Epithelial cell of prostate (primary cell): ENCODE measurements at regions not wholly inside any gene's neighbourhood (a gene's known extent, or its start where the extent isn't known, plus 50 kb on each side); places are given as distances from the start of the nearest gene placed in this dataset.

Source experiments
- DNase-seq: peaks from one replicate; pipeline ENCODE4 v3.0.0-alpha.2; 2011; ENCODE audit warnings: low read depth, low spot score
- H3K27ac ChIP-seq: fragments of 450-650 bp; 2 replicates; pipeline ENCODE4 v1.5.1; 2017; ENCODE audit warnings: mild to moderate bottlenecking

DNA sequence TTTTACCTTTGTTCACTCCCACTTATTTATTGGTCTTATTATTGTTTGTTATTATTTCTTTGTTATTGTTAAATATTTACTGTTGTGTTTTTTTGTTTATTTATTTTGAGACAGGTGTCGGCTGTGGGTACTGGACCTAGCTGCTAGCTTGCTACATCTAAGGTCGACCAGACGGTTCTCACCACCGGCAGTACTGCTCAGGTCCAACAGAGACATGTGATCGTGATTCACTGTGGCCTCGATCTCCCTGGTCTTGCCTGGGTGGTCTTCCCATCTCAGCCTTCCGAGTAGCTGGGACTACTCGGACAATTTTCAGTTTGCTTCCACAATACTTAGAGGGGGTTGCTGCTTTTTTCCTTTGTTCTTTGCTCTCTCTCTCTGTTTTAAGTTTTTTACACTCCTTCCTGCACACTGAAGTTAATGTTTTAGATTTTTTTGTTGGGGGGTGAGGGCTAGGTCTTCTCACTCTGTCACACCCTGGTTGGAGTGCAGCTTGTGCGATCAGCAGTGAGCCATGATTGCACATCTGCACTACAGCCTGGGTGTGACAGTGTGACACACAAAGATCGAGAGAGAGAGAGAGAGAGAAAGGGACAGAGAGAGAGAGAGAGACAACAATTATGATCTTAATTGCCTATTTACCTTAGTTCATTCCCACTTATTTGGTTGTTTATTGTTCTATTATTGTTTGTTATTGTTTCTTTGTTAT is 1432.4 kb downstream of the UQCRFS1 start:
- DNase-seq, result no peak

DNA sequence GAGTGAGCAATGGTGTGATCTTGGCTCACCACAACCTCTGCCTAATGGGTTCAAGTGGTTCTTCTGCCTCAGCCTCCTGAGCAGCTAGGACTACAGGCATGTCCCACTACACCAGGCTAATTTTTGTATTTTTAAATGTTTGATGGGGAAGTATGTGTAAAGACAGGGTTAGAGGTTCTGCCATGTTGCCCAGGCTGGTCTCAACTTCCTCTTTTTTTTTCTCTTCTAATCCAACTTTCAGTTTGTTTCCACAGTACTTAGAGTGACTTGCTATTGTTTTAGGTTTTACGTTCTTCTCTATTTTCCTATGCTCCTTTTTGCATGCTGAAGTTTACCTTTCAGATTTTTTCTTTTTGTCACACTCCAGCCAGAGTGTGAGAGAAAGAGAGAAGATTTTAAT is 1433.0 kb downstream of the UQCRFS1 start:
- H3K27ac ChIP-seq, result no peak overlapping the region
- DNase-seq, result no peak

More for the DNA sequence above, 1432.4 kb downstream of the UQCRFS1 start:
- H3K27ac ChIP-seq, result no peak overlapping the region

DNA sequence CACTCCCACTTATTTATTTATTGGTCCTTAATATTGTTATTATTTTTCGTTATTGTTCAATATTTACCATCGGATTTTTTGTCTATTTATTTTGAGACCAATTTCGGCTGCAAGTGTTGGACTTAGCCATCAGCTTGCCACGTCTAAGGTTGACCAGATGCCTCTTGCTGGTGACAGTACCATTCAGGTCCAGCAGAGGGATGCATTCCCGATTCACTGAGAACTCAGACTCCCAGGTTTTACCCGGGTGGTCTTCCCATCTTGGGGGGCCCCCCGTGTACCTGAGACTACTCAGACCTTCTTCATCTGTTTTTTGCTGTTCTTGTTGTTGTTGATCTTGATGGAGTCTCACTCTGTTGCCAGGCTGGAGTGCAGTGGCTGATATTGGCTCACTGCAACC is 1435.2 kb downstream of the UQCRFS1 start:
- no peak for DNase-seq
- no peak overlapping the region for H3K27ac ChIP-seq

DNA sequence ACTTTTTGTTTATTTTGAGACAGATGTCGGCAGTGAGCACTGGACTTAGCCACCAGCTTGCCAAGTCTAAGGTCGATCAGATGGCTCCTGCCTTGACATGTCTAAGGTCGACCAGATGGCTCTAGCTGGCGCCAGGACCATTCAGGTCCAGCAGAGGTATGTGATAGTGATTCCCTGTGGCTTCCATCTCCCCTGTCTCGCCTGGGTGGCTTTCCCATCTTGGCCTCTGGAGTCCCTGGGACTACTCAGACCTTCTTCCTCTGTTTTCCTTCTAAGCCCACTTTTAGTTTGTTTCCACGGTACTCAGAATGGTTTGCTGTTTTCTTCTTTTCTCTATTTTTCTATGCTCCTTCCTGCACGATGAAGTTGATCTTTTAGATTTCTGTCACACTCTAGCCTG is 1435.7 kb downstream of the UQCRFS1 start:
- no peak for DNase-seq
- H3K27ac ChIP-seq, result no peak overlapping the region

DNA sequence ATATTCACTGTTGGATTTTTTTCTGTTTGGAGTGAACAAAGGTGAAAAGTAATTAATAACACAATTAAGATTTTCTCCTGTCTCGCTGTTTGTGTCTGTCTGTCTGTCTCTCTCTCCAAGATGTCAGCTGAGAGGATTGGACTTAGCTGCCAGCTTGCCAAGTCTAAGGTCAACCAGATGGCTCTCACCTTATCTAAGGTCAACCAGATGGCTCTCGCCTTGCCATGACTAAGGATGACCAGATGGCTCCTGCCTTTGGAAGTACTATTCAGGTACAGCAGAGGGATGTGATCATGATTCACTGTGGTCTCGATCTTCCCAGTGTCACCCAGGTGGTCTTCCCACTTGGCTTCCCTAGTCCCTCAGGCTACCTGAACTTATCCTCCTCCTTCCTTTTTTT is 1436.4 kb downstream of the UQCRFS1 start:
- H3K27ac ChIP-seq, result no peak overlapping the region
- DNase-seq, result no peak

DNA sequence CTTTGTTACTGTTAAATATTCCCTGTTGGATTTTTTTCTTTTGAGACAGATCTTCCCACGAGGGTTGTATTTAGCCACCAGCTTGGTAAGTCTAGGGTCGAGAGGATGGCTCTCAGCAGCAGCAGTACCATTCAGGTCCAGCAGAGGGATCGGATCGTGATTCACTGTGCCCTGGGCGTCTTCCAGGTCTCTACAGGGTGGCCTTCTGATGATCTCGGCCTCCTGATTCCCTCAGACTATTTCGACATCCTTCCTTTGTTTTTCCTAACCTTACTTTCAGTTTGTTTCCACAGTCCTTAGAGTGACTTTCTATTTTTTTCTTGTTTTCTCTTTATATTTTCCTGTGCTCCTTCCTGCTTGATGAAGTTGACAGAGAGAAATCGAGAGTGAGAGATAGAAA is 1436.9 kb downstream of the UQCRFS1 start:
- DNase-seq, result no peak
- H3K27ac ChIP-seq, result no peak overlapping the region

DNA sequence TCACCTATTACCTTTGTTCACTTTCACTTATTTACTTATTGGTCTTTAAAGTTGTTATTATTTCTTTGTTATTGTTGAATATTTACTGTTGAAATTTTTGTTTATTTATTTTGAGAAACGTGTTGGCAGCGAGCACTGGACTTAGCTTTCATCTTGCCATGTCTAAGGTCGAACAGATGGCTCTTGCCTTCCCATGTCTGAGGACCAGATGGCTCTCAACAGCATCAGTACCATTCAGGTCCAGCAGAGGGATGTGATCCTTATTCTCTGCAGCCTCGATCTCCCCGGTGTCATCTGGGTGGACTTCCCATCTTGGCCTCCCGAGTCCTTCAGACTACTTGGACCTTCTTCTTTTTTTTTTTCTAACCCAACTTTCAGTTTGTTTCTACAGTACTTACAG is 1437.6 kb downstream of the UQCRFS1 start:
- DNase-seq, result no peak
- no peak overlapping the region for H3K27ac ChIP-seq

DNA sequence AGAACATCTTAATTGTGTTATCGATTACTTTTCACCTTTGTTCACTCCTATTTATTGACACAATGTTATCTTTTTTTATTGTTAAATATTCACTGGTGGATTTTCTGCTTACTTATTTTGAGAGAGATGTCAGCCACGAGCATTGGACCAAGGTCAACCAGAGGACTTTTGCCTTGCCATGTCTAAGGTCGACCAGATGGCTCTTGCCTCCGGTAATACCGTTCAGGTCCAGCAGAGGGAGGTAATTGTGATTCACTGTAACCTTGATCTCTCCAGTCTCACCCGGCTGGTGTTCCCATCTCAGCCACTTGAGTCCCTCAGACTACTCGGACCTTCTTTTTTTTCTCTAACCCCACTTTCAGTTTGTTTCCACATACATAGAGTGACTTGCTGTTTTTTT is 1438.1 kb downstream of the UQCRFS1 start:
- no peak overlapping the region for H3K27ac ChIP-seq
- no peak for DNase-seq

DNA sequence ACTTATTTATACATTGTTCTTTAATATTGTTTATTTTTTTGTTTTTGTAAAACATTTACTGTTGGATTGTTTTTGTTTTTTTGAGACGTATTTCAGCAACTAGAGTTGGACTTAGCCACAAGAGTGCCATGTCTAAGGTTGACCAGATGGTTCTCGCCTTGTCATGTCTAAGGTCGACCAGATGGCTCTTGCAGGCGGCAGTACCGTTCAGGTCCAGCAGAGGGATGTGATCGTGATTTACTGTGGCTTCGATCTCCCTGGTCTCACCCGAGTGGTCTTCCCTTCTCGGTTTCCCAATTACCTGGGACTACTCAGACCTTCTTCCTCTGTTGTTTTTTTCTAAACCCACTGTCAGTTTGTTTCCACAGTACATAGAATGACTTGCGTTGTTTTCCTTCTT is 1438.6 kb downstream of the UQCRFS1 start:
- no peak overlapping the region for H3K27ac ChIP-seq
- no peak for DNase-seq

DNA sequence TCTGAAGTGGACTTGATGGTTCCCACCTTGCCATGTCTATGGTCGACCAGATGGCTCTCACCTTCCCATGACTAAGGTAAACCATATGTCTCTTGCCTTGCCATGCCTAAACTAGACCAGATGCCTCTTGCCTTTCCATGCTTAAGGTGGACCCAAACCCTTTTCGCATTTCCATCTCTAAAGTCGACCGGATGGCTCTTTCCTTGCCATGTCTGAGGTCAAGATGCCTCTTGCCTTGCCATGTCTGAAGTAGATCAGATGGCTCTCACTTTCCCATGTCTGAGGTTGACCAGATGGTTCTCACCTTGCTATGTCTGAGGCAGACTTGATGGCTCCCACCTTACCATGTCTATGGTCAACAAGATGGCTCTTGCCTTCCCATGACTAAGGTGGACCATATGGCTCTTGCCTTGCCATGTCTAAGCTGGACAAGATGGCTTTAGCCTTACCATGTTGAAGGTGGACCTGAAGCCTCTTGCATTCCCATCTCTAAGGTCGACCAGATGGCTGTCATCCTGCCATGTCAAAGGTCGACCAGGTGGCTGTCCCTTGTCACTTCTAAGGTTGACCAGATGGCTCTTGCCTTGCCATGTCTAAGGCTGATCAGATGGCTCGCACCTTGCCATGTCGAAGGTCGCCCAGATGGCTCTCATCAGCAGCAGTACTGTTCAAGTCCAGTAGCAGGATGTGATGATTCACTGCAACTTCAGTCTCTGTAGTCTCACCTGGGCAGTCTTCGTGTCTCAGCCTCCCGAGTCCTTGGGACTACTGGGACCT is 1439.4 kb downstream of the UQCRFS1 start:
- H3K27ac ChIP-seq, result no peak overlapping the region
- no peak for DNase-seq

DNA sequence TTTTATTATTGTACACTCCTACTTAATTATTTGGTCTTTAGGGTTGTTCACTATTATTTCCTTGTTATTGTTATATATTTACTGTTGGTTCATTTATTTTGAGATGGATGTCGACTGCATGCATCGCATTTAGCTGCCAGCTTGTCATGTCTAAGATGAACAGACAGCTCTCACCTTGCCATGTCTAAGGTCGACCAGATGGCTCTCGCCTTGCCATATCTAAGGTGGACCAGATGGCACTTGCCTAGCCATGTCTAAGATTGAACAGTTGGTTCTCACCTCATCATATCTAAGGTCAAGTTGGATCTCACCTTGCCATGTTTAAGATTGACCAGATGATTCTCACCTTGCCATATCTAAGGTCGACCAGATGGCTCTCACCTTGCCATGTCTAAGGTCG is 1440.9 kb downstream of the UQCRFS1 start:
- DNase-seq, result no peak
- no peak overlapping the region for H3K27ac ChIP-seq

DNA sequence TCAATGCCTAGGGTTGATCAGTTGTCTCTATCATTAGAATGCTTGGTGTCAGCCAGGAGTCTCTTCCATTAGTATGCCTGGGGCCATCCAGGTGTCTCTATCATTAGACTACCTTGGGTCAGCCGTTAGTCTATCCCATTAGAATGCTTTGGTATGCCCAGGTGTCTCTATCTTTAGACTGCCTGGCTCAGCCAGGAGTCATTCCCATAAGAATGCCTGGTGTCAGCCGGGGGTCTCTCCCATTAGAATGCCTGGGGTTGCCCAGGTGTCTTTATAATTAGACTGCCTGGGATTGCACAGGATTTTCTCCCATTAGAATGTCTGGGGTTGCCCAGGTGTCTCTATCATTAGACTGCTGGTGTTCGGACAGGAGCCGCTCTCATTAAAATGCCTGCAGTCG is 1442.9 kb downstream of the UQCRFS1 start:
- no peak for DNase-seq

DNA sequence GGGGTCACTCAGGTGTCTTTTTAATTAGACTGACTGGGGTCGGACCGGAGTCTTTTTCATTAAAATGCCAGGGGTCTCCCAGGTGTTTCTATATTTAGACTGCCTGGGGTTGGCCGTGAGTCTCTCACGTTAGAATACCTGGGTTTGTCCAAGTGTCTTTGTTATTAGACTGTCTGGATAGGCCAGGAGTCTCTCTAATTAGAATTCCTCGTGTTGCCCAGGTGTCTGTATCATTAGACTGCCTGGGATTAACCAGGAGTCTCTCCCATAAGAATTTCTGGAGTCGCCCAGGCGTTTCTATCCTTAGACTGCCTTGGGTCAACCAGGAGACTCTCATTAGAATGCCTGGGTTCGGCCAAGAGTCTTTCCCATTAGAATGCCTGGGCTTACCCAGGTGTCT is 1445.7 kb downstream of the UQCRFS1 start:
- no peak overlapping the region for H3K27ac ChIP-seq
- no peak for DNase-seq

More for the DNA sequence above, 1442.9 kb downstream of the UQCRFS1 start:
- H3K27ac ChIP-seq, result no peak overlapping the region

DNA sequence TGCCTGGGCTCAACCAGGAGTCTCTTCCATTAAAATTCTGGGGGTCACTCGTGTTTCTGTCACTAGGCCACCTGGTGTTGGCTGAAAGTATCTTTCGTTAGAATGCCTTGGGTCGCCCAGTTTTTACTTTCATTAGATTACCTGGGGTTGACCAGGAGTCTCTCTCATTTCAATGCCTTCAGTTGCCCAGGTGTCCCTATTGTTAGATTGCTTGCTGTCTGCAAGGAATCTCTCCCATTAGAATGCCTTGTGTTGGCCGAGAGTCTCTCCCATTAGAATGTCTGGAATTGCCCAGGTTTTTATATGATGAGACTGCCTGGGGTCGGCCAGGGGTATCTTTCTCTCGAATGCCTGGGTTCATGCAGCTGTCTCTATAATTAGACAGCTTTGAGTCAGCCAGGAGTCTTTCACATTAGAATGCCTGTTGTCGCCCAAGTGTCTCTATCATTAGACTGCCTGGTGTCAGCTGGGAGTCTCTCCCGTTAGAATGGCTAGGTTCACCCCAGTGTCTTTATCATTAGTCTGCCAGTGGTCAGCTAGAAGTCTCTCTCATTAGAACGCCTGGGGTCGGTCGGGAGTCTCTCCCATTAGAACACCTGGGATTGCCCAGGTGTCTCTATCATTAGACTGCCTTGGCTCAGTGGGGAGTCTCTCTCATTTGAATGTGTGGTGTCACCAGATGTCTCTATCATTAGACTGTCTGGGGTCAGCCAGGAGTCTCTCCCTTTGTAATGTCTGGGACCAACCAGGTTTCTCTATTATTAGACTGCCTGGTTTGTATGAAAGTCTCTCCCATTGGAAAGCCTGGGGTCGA is 1446.8 kb downstream of the UQCRFS1 start:
- H3K27ac ChIP-seq, result no peak overlapping the region
- DNase-seq, result no peak

DNA sequence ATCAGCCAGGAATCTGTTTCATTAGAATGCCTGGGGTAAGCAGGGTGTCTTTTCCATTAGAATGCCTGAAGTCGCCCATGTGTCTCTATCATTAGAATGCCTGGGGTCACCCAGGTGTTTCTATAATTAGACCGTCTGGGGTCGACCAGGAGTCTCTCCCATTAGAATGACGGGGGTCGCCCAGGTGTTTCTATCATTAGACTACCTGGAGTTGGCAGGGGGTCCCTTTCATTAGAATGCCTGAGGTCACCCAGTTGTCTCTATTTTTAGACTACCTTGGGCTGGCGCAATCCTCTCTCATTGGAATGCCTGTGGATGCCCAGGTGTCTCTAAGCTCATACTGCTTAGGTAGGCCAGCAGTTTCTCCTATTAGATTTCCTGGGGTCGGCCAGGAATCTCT is 1447.6 kb downstream of the UQCRFS1 start:
- DNase-seq, result no peak
- no peak overlapping the region for H3K27ac ChIP-seq

DNA sequence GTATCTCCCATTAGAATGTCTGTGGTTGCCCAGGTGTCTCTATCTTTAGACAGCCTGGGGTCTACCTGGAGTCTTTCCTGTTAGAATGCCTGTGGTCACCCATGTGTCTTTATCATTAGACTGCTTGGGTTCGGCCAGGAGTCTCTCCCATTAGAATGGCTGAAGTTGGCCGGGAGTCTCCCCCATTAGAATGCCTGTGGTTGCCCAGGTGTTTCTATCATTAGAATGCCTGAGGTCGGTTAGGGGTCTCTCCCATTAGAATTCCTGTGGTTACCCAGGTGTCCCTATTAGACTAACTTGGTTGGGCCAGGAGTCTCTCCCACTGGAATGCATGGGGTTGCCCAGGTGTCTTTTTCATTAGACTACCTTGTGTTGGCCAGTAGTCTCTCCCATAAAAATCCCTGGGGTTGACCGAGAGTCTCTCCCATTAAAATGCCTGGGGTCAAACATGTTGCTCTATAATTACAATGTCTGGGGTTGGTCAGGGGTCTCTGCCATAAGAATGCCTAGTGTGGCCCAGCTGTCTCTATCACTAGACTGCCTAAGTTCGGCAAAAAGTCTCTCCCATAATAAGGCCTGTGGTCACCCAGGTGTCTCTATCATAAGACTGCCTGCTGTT is 1448.7 kb downstream of the UQCRFS1 start:
- no peak for DNase-seq
- H3K27ac ChIP-seq, result no peak overlapping the region

DNA sequence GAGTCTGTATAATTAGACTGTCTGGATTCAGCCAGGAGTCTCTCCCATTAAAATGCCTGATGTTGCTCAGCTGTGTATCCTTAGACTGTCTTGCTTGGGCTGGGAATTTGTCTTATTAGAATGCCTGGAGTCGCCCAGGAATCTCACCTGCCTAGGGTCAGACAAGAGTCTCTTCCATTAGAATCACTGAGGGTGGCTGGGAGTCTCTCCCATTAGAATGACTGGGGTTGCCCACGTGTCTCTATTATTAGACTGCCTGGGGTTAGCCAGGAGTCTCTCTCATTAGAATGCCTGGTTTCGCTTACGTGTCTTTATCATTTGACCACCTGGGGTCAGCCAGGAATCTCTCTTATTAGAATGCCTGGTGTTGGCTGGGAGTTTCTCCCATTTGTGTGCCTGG is 1450.0 kb downstream of the UQCRFS1 start:
- DNase-seq, result no peak
- H3K27ac ChIP-seq, result no peak overlapping the region

DNA sequence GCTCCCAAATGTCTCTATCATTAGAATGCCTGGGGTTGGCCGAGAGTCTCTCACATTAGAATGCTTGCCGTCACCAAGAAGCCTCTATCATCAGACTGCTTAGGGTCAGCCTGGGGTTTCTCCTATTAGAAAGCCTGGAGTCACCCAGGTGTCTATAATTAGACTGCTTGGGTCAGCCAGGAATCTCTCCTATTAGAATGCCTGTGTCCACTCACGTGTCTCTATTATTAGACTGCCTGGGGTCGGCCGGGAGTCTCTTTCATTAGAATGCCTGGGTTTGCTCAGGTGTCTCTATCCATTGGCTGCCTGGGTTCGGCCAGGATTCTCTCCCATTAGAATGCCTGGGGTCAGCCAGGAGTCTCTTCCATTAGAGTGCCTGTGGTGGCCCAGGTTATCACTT is 1453.1 kb downstream of the UQCRFS1 start:
- no peak overlapping the region for H3K27ac ChIP-seq
- no peak for DNase-seq

DNA sequence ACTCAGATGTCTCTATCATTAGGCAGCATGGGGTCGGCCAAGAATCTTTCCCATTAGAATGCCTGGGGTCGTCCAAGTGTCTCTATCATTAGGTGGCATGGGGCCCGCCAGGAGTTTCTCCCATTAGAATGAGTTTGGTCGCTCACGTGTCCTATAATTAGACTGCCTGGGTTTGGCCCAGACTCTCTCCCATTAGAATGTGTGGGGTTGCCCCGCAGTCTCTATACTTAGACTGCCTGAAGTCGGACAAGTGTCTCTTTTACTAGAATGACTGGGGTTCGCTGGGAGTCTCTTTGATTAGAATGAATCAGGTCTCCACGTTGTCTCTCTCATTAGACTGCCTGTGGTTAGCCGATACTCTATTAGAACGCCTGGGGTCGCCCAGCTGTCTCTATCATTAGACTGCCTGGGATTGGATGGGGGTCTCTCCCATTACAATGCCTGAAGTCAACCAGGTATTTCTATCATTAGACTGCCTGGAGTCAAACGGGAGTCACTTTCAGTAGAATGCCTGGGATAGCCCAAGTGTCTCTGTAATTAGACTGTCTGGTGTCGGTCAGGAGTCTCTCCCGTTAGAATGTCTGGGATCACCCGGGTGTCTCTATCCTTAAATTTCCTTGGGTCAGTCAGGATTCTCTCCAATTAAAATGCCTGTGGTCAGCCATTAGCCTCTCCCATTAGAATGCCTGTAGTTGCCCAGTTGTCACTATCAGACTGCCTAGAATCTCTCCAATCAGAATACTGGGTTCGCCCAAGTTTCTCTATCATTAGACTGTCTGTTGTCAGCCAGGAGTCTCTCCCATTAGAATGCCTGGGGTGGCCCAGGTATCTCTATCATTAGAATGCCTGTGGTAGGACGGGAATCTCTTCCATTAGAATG is 1454.1 kb downstream of the UQCRFS1 start:
- DNase-seq, result no peak
- H3K27ac ChIP-seq, result no peak overlapping the region

DNA sequence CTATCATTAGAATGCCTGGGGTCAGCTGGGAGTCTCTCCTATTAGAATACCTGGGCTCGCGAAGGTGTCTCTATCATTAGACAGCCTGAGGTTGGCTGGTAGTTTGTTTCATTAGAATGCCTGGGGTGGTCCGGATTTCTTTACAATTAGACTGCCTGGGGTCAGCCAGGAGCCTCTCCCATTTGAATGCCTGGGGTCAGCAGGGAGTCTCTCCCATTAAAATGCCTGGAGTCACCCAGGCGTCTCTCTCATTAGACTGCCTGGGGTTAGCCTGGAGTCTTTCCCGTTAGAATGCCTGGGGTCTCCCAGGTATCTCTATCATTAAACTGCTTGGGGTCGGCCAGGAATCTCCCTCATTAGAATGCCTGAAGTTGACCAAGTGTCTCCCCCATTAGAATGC is 1458.3 kb downstream of the UQCRFS1 start:
- H3K27ac ChIP-seq, result no peak overlapping the region
- no peak for DNase-seq
